Keratinocyte (primary cell): ENCODE measurements at regions not wholly inside any gene's neighbourhood (a gene's known extent, or its start where the extent isn't known, plus 50 kb on each side); places are given as distances from the start of the nearest gene placed in this dataset.
"Not testable (repeated sequence)": the region's sequence is repeated elsewhere in the genome, so short reads cannot be mapped to it uniquely, and the experiment has no call there.

Source experiments
- CTCF ChIP-seq, 3 experiments: IDR thresholded peaks in 1 of 3; conservative IDR thresholded peaks in 1 of 3; optimal IDR thresholded peaks in 1 of 3; 2 replicates in 2 of 3; 3 replicates in 1 of 3; pipeline versions ENCODE3 to v1.5.1; 2011; ENCODE audit warnings: low read length in 3 of 3, mild to moderate bottlenecking in 3 of 3, moderate library complexity in 2 of 3, control low read depth in 1 of 3, inconsistent platforms in 1 of 3; ENCODE audit not compliant: insufficient read depth in 2 of 3; ENCODE audit errors: extremely low read depth in 1 of 3
- EZH2 ChIP-seq: IDR thresholded peaks from one replicate; pipeline ENCODE4 v1.6.1; 2012; ENCODE audit warnings: inconsistent platforms, mild to moderate bottlenecking, low read length, moderate library complexity

DNA sequence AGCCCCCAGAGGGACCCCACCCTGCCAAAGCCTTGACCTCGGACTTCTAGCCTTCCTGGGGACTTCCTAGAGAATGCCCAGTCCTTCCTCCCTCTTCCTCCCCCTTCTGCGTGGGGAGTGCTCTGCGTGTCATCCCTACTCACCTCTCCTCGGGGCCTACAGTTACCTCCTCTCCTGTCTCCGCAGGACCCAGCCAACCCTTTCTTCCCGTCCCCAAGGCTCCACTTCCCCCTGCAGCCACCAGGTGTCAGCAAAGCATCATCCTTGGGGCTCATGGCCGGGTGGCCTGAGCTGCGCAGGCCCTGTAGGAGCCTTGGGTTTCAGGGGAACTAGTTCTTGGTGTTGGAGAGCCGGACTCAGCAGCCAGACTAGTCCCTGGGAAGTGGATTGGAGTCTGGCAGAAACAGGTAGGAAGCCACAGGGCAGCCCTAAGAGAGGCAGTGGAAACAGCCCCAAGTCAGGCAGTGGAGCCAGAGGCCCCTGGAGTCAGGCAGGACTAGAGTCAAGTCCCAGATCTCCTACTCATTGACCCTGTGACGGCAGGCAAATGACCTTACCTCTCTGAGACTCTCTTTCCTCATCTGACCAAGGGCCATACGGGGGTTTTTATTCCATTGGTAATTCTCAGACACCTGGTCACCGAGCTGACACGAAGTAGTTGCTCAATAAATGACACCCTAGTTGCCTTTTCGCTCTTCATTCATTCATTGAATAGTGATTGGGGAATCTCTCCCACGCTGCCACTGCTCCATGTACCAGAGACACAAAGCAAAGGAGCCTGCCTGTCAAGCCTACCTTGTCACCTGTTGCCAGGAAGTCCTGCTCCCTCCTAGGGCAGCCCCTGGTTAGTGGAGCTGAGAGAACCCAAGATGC is 101.8 kb upstream of the GRK3 start:
- TF ChIP-seq CTCF (optimal IDR thresholded peaks at IDR 0.05 in 1 of 3, IDR thresholded peaks at IDR 0.05 in 1 of 3, conservative IDR thresholded peaks at IDR 0.05 in 1 of 3; ENCODE audit: extremely low read depth in 1 of 3, insufficient read depth in 2 of 3, low read length in 3 of 3) = peak; percentile 95 to 97 (median 97)
- TF ChIP-seq EZH2 = not testable (repeated sequence)
